Stimulated activated CD4-positive, alpha-beta T cell treated with anti-CD3 and anti-CD28 coated beads, Interleukin-2, amount 100 ng/mL, for 24 hours (primary cell): ENCODE measurements at regions not wholly inside any gene's neighbourhood (a gene's known extent, or its start where the extent isn't known, plus 50 kb on each side); places are given as distances from the start of the nearest gene placed in this dataset.

Experiments
- DNase-seq, 2 donors: peaks; one replicate each; pipeline ENCODE4 v3.0.0-alpha.2; 2020

GRCh38 chr4:41429280-41429669 lies 108.7 kb upstream of the LIMCH1 start:
- no peak for DNase-seq

GRCh38 chr4:41430792-41431191 lies 107.2 kb upstream of the LIMCH1 start:
- no peak for DNase-seq

GRCh38 chr4:41431276-41431675 lies 106.7 kb upstream of the LIMCH1 start:
- DNase-seq, result no peak

- no peak for DNase-seq
These were observed 105.7 kb upstream of the LIMCH1 start for GRCh38 chr4:41432219-41432618.

- DNase-seq, result no peak
These were observed 105.1 kb upstream of the LIMCH1 start for GRCh38 chr4:41432881-41433280.

- no peak for DNase-seq
These were observed 104.6 kb upstream of the LIMCH1 start for GRCh38 chr4:41433361-41433760.

- no peak for DNase-seq
These were observed 102.4 kb upstream of the LIMCH1 start for GRCh38 chr4:41435510-41435909.

- DNase-seq, result no peak
These were observed 101.5 kb upstream of the LIMCH1 start for GRCh38 chr4:41436419-41436818.

- DNase-seq, result no peak
These were observed 100.8 kb upstream of the LIMCH1 start for GRCh38 chr4:41437111-41437536.

- DNase-seq, result no peak
These were observed 99.0 kb upstream of the LIMCH1 start for GRCh38 chr4:41438931-41439297.

GRCh38 chr4:41442810-41443209 lies 95.1 kb upstream of the LIMCH1 start:
- DNase-seq, result no peak

- no peak for DNase-seq
These were observed 94.4 kb upstream of the LIMCH1 start for GRCh38 chr4:41443340-41444079.

- DNase-seq, result no peak
These were observed 91.6 kb upstream of the LIMCH1 start for GRCh38 chr4:41446391-41446790.

GRCh38 chr4:41446981-41447725 lies 90.8 kb upstream of the LIMCH1 start:
- no peak for DNase-seq

GRCh38 chr4:41448934-41449333 lies 89.0 kb upstream of the LIMCH1 start:
- no peak for DNase-seq

- no peak for DNase-seq
These were observed 86.0 kb upstream of the LIMCH1 start for GRCh38 chr4:41451961-41452360.

- no peak for DNase-seq
These were observed 85.3 kb upstream of the LIMCH1 start for GRCh38 chr4:41452484-41453225.

- DNase-seq, result no peak
These were observed 83.5 kb upstream of the LIMCH1 start for GRCh38 chr4:41454423-41454822.

GRCh38 chr4:41455206-41455605 lies 82.8 kb upstream of the LIMCH1 start:
- no peak for DNase-seq

- DNase-seq, result no peak
These were observed 81.3 kb upstream of the LIMCH1 start for GRCh38 chr4:41456559-41457101.

- DNase-seq, result no peak
These were observed 79.3 kb upstream of the LIMCH1 start for GRCh38 chr4:41458689-41459088.

- DNase-seq, result no peak
These were observed 77.3 kb upstream of the LIMCH1 start for GRCh38 chr4:41460641-41461040.

- no peak for DNase-seq
These were observed 76.1 kb upstream of the LIMCH1 start for GRCh38 chr4:41461780-41462307.
